Gastrocnemius medialis (tissue), 4 donors: ENCODE measurements at regions not wholly inside any gene's neighbourhood (a gene's known extent, or its start where the extent isn't known, plus 50 kb on each side); places are given as distances from the start of the nearest gene placed in this dataset.

Experiments used
- ATAC-seq, 2 donors: fragments of 150-250 bp; one replicate each; pipeline ENCODE4 v1.9.1; 2016
- DNase-seq, 2 donors: peaks; one replicate each; pipeline ENCODE4 v3.0.0-alpha.2; 2019
- H3K27ac ChIP-seq, 4 donors: fragments of 200-600 bp; sonication (generic); 1 replicate in 1 of 4; 2 replicates in 3 of 4; pipeline ENCODE4 v1.5.1; 2016 to 2018; ENCODE audit warnings: mild to moderate bottlenecking in 2 of 4, moderate library complexity in 1 of 4
- H3K27me3 ChIP-seq, 3 donors: fragments of 200-600 bp; sonication (generic) in 2 of 3; 1 replicate in 1 of 3; 2 replicates in 2 of 3; pipeline versions ENCODE4 v1.5.1 to v1.6.0; 2016 to 2019; ENCODE audit warnings: mild to moderate bottlenecking in 1 of 3, moderate library complexity in 1 of 3
- H3K36me3 ChIP-seq, 2 donors: fragments of 200-600 bp; sonication (generic) in 1 of 2; one replicate each; pipeline ENCODE4 v1.5.1; 2017 to 2018
- H3K4me1 ChIP-seq, 2 donors: fragments of 200-600 bp; sonication (generic) in 1 of 2; one replicate each; pipeline ENCODE4 v1.5.1; 2016 to 2017; ENCODE audit warnings: mild to moderate bottlenecking in 2 of 2
- H3K4me3 ChIP-seq, 4 donors: fragments of 200-600 bp; sonication (generic) in 3 of 4; 1 replicate in 1 of 4; 2 replicates in 3 of 4; pipeline ENCODE4 v1.5.1; 2016 to 2019; ENCODE audit warnings: mild to moderate bottlenecking in 2 of 4
- H3K9me3 ChIP-seq, 3 donors: fragments of 200-600 bp; sonication (generic) in 2 of 3; 1 replicate in 1 of 3; 2 replicates in 2 of 3; pipeline ENCODE4 v1.5.1; 2016 to 2019
- POLR2A ChIP-seq, 2 donors: fragments of 450-650 bp; IDR thresholded peaks; one replicate each; pipeline ENCODE4 v1.6.1; 2017; ENCODE audit warnings: antibody characterized with exemption in 2 of 2, mild to moderate bottlenecking in 2 of 2, moderate library complexity in 2 of 2
- in situ Hi-C, 4 donors: fragments of 200-750 bp; cut with MboI; loops; one replicate each; pipeline versions ENCODE4 v1.15.0 to v1.8.0; 2017; ENCODE audit warnings: low sequenced_read_pairs in 4 of 4
- intact Hi-C: fragments of 100-400 bp; cut with DNase I; formaldehyde crosslinking; loops from one replicate; pipeline ENCODE4 v1.15.1; 2023; ENCODE audit warnings: low total_unique reads
- TF ChIP-seq, protein P1 (sequence below), 5 experiments: fragments of 450-650 bp in 3 of 5; fragments of 200-600 bp in 2 of 5; sonication (generic) in 2 of 5; IDR thresholded peaks in 4 of 5; conservative IDR thresholded peaks in 1 of 5; 1 replicate in 4 of 5; 2 replicates in 1 of 5; pipeline ENCODE4 v1.5.1; 2016 to 2019; ENCODE audit warnings: antibody characterized with exemption in 5 of 5, mild to moderate bottlenecking in 3 of 5, moderate library complexity in 3 of 5

DNA sequence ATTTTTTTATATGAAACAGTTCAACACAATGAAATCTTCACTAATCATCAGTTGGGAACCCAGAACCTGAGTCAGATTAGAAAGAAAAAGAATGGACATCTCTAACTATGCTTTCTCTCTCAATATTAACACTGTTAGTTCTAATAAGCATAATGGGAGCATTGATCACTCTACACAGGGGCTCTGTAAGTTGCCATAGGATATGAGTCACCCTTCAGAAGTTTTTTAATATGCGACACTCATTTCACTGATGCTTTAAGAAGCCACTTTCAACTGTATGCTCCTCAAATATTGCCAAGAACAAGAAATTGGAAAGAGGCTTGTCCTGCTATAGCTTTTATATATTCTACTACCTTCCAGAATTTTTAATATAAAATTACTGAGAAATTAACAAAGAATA lies 187.0 kb downstream of the AASDH start:
- Histone ChIP-seq H3K4me3 (no peak overlapping the region), H3K4me1 (no peaks in the 10 kb centered on the region), H3K36me3 (no peaks in the 10 kb centered on the region), H3K27me3 (no peaks in the 10 kb centered on the region), H3K27ac (no peak overlapping the region), H3K9me3 (no peaks in the 10 kb centered on the region)
- DNase-seq (no peak), ATAC-seq (no peak)
- intact Hi-C loops, result no loop called here
- TF ChIP-seq, protein P1, sequence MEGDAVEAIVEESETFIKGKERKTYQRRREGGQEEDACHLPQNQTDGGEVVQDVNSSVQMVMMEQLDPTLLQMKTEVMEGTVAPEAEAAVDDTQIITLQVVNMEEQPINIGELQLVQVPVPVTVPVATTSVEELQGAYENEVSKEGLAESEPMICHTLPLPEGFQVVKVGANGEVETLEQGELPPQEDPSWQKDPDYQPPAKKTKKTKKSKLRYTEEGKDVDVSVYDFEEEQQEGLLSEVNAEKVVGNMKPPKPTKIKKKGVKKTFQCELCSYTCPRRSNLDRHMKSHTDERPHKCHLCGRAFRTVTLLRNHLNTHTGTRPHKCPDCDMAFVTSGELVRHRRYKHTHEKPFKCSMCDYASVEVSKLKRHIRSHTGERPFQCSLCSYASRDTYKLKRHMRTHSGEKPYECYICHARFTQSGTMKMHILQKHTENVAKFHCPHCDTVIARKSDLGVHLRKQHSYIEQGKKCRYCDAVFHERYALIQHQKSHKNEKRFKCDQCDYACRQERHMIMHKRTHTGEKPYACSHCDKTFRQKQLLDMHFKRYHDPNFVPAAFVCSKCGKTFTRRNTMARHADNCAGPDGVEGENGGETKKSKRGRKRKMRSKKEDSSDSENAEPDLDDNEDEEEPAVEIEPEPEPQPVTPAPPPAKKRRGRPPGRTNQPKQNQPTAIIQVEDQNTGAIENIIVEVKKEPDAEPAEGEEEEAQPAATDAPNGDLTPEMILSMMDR (IDR thresholded peaks at IDR 0.05 in 4 of 5, conservative IDR thresholded peaks at IDR 0.05 in 1 of 5), result no peak
- TF ChIP-seq POLR2A (IDR thresholded peaks at IDR 0.05), result no peak
- in situ Hi-C loops, result no loop called here

DNA sequence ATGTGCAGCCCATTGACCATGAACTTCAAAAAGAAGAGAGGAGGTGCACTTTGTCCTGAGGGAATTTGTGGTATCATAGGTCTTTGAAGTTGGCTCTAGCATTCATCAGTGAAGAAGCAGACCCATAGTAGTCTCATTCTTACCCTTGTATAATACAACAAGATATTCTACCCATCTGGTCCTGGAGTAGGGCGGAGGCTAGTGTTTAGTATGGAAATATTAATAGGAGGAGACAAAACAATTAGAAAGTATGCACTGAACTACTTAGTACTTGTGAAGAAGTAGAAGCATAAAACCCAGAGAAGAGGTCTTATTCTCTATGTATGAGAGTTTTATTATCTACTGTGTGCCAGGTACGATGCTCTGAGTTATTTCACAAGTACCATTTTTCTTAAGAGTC lies 189.0 kb downstream of the AASDH start:
- Histone ChIP-seq H3K9me3 (no peaks in the 10 kb centered on the region), H3K27me3 (no peaks in the 10 kb centered on the region), H3K36me3 (no peaks in the 10 kb centered on the region), H3K27ac (no peak overlapping the region), H3K4me1 (no peaks in the 10 kb centered on the region), H3K4me3 (no peak overlapping the region)
- DNase-seq, result no peak
- intact Hi-C loops, result no loop called here
- no peak for TF ChIP-seq POLR2A (IDR thresholded peaks at IDR 0.05)
- in situ Hi-C loops, result no loop called here
- no peak for ATAC-seq

DNA sequence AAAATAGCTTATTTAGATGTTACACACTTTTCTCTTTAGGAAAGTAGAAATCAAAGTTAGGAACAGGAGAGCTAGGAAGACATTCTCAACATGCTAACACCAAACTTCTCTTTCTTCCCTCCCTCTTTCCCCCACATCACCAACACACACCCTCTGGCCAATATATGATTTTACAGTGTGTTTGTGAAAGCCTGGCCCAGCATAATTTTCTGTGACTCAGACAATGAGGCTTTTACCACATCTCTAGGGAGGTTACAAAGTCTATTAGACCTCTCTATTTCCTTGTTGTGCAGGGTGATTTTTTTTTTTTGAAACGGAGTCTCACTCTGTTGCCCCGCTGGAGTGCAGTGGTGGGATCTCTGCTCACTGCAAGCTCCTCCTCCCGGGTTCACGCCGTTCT lies 189.9 kb downstream of the AASDH start:
- no peak for ATAC-seq
- Histone ChIP-seq H3K27me3 (no peaks in the 10 kb centered on the region), H3K9me3 (no peaks in the 10 kb centered on the region), H3K4me1 (no peaks in the 10 kb centered on the region), H3K27ac (no peak overlapping the region), H3K36me3 (no peaks in the 10 kb centered on the region), H3K4me3 (no peak overlapping the region)
- no peak for TF ChIP-seq POLR2A (IDR thresholded peaks at IDR 0.05)
- TF ChIP-seq, protein P1 (IDR thresholded peaks at IDR 0.05 in 4 of 5, conservative IDR thresholded peaks at IDR 0.05 in 1 of 5), result no peak
- intact Hi-C loops, result no loop called here
- in situ Hi-C loops, result no loop called here
- DNase-seq, result no peak

DNA sequence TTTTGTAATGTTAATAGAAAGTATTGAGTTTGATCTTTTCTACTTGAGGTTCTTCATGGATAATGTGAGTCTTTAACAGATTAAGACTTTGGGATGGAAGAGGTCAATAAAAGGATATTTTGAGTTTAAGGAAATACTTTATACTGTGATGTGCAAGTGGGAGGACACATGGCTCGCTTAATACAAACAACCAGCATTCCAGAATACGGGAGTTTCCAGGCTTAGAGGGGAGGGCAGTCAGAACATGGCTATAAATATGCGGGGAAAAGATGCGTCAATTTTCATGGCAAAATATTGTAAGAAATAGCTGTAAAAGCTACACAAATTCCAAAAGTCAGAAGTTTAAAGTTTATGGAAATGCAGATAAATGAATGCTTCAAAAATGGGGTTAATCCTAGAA lies 192.3 kb downstream of the AASDH start:
- Histone ChIP-seq H3K9me3 (no peaks in the 10 kb centered on the region), H3K4me1 (no peaks in the 10 kb centered on the region), H3K4me3 (no peak overlapping the region), H3K27ac (no peak overlapping the region), H3K27me3 (no peaks in the 10 kb centered on the region), H3K36me3 (no peaks in the 10 kb centered on the region)
- TF ChIP-seq POLR2A (IDR thresholded peaks at IDR 0.05), result no peak
- TF ChIP-seq, protein P1 (IDR thresholded peaks at IDR 0.05 in 4 of 5, conservative IDR thresholded peaks at IDR 0.05 in 1 of 5), result no peak
- in situ Hi-C loops, result no loop called here
- ATAC-seq, result no peak
- no peak for DNase-seq
- intact Hi-C loops, result no loop called here

DNA sequence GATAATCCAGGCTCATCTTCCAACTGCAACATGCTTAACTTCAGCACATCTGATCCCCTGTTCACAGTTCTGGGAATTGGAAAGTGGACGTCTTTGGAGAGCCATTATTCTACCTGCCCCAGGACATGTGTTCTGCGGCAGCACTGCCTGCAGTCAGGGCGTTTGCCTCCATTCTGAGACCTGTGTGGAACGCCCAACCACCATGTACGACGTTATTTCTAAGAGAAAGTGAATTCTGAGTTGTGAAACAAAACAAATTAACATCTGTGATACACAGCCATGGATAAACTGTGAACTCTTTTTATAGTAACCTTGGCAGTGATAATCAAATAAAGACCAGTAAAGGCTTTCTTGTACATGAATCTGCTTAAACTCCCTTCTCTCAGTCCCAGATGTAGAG lies 195.8 kb downstream of the AASDH start:
- in situ Hi-C loops, result no loop called here
- Histone ChIP-seq H3K27ac (no peak overlapping the region), H3K27me3 (no peaks in the 10 kb centered on the region), H3K4me1 (no peaks in the 10 kb centered on the region), H3K36me3 (no peaks in the 10 kb centered on the region), H3K4me3 (no peak overlapping the region), H3K9me3 (no peaks in the 10 kb centered on the region)
- ATAC-seq (no peak), DNase-seq (no peak)
- intact Hi-C loops, result no loop called here
- no peak for TF ChIP-seq POLR2A (IDR thresholded peaks at IDR 0.05)
- TF ChIP-seq, protein P1 (IDR thresholded peaks at IDR 0.05 in 4 of 5, conservative IDR thresholded peaks at IDR 0.05 in 1 of 5), result no peak
